ENCODE measurements at regions not wholly inside any gene's neighbourhood (a gene's known extent, or its start where the extent isn't known, plus 50 kb on each side); places are given as distances from the start of the nearest gene placed in this dataset.

DNA sequence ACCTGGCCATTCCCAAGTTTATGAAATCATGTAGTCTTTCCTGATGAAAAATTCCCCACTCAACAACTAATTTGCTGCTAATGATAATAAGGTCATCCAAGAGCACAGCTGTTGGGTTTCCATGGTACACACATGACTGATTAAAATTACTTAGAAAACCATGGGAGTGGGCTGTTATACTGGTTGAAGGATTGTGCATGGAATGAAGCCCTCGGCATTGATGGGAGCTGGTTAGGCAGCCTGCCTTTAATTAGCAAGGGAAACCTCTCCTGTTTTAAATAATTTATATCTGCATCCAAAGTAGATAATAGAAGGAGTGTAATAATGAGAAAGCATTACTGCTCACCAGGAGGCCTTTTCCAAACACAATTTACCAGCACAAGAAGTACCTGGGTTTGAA, 235.1 kb upstream of the CFAP20DC start:
- no peak overlapping the region for H3K27ac ChIP-seq (ENCODE audit: insufficient read depth, low read length, poor library complexity, severe bottlenecking)
- DNase-seq: no peak
- no peaks in the 10 kb centered on the region for H3K9me3 ChIP-seq (ENCODE audit: control insufficient read depth, low read length)
- H3K27me3 ChIP-seq (replicated peaks; ENCODE audit: control insufficient read depth, insufficient read depth, low read length, poor library complexity, severe bottlenecking): no peaks in the 10 kb centered on the region
- H3K4me3 ChIP-seq (ENCODE audit: insufficient read depth, low read depth, low read length, poor library complexity, severe bottlenecking): no peak overlapping the region
- H3K4me1 ChIP-seq (ENCODE audit: control insufficient read depth, insufficient read depth, low read length, poor library complexity, severe bottlenecking): no peaks in the 10 kb centered on the region
- no peaks in the 10 kb centered on the region for H3K36me3 ChIP-seq (ENCODE audit: control insufficient read depth, insufficient read depth, low read length)

- H3K27me3 ChIP-seq (replicated peaks; ENCODE audit: control insufficient read depth, insufficient read depth, low read length, poor library complexity, severe bottlenecking): no peaks in the 10 kb centered on the region
- no peaks in the 10 kb centered on the region for H3K4me1 ChIP-seq (ENCODE audit: control insufficient read depth, insufficient read depth, low read length, poor library complexity, severe bottlenecking)
- H3K36me3 ChIP-seq (ENCODE audit: control insufficient read depth, insufficient read depth, low read length): no peaks in the 10 kb centered on the region
- no peaks in the 10 kb centered on the region for H3K9me3 ChIP-seq (ENCODE audit: control insufficient read depth, low read length)
- no peak overlapping the region for H3K27ac ChIP-seq (ENCODE audit: insufficient read depth, low read length, poor library complexity, severe bottlenecking)
- DNase-seq: no peak
- H3K4me3 ChIP-seq (ENCODE audit: insufficient read depth, low read depth, low read length, poor library complexity, severe bottlenecking): no peak overlapping the region
These were observed 230.3 kb upstream of the CFAP20DC start for GRCh38 chr3:59280113-59280512.

DNA sequence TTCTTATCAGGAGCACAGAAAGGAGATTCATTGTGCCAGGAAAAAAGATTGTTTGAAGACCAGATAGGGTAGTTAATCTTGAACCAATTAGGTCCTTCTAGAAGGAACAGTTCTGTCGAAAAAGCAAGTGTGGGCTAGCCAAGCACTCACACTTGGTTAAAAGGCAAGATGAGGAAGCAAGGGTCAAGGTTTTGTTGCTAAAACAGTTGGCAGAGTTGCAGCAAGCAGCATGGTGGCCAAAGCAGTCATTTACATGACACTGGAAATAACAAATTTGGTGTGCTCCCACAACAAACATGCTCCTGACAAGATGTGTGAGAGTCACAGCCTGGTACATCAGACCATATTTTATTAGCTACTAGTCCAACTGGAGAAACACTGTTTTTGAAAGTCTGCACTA, 228.0 kb upstream of the CFAP20DC start:
- Histone ChIP-seq H3K9me3 (ENCODE audit: control insufficient read depth, low read length) (no peaks in the 10 kb centered on the region), H3K4me1 (ENCODE audit: control insufficient read depth, insufficient read depth, low read length, poor library complexity, severe bottlenecking) (no peaks in the 10 kb centered on the region), H3K36me3 (ENCODE audit: control insufficient read depth, insufficient read depth, low read length) (no peaks in the 10 kb centered on the region), H3K27ac (ENCODE audit: insufficient read depth, low read length, poor library complexity, severe bottlenecking) (no peak overlapping the region), H3K4me3 (ENCODE audit: insufficient read depth, low read depth, low read length, poor library complexity, severe bottlenecking) (no peak overlapping the region), H3K27me3 (replicated peaks; ENCODE audit: control insufficient read depth, insufficient read depth, low read length, poor library complexity, severe bottlenecking) (no peaks in the 10 kb centered on the region)
- DNase-seq: no peak

- Histone ChIP-seq H3K9me3 (ENCODE audit: control insufficient read depth, low read length) (no peaks in the 10 kb centered on the region), H3K27ac (ENCODE audit: insufficient read depth, low read length, poor library complexity, severe bottlenecking) (no peak overlapping the region), H3K4me3 (ENCODE audit: insufficient read depth, low read depth, low read length, poor library complexity, severe bottlenecking) (no peak overlapping the region), H3K4me1 (ENCODE audit: control insufficient read depth, insufficient read depth, low read length, poor library complexity, severe bottlenecking) (no peaks in the 10 kb centered on the region), H3K36me3 (ENCODE audit: control insufficient read depth, insufficient read depth, low read length) (no peaks in the 10 kb centered on the region), H3K27me3 (replicated peaks; ENCODE audit: control insufficient read depth, insufficient read depth, low read length, poor library complexity, severe bottlenecking) (no peaks in the 10 kb centered on the region)
- no peak for DNase-seq
These were observed 227.4 kb upstream of the CFAP20DC start for GRCh38 chr3:59277201-59277600.

DNA sequence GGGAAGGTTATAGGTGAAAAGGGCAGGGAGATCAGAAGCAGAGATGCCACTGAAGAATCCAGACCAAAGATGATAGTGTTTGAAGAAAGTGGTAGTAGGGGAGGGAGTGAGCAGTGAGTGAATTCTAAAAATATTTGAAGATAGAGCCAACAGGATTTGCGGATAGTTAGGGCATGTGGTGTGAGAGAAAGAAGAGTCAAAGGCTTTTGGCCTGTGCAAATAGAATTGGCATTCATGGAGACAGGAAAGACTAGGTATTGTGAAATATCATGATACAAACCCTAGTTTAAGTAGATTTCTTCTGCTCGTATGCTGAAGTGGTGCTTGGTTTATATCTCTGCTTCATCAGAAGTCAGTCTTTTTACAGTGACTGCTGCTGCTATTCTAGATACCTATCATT, 224.2 kb upstream of the CFAP20DC start:
- H3K27me3 ChIP-seq (replicated peaks; ENCODE audit: control insufficient read depth, insufficient read depth, low read length, poor library complexity, severe bottlenecking): no peaks in the 10 kb centered on the region
- DNase-seq: no peak
- H3K36me3 ChIP-seq (ENCODE audit: control insufficient read depth, insufficient read depth, low read length): no peaks in the 10 kb centered on the region
- no peak overlapping the region for H3K27ac ChIP-seq (ENCODE audit: insufficient read depth, low read length, poor library complexity, severe bottlenecking)
- H3K4me1 ChIP-seq (ENCODE audit: control insufficient read depth, insufficient read depth, low read length, poor library complexity, severe bottlenecking): no peaks in the 10 kb centered on the region
- no peak overlapping the region for H3K4me3 ChIP-seq (ENCODE audit: insufficient read depth, low read depth, low read length, poor library complexity, severe bottlenecking)
- H3K9me3 ChIP-seq (ENCODE audit: control insufficient read depth, low read length): no peaks in the 10 kb centered on the region

DNA sequence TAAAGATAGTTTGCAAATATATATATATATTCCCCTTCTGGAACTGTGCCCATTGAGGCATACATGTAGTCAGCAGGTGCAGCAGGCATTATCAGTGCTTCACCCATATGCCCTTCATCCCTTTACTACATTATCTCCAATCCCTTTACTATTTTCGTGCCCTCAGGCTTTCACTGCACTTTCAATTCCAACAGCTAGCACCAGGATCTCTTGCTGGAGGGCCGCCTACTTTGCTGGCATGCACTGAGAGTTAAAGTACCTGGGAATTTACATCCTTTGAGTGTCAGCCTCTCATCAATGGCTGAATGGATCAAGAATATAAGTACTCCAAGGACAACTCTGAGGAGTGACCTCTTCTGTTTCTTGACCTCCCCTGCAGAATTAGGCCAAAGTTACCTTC, 222.1 kb upstream of the CFAP20DC start:
- no peaks in the 10 kb centered on the region for H3K9me3 ChIP-seq (ENCODE audit: control insufficient read depth, low read length)
- H3K36me3 ChIP-seq (ENCODE audit: control insufficient read depth, insufficient read depth, low read length): no peaks in the 10 kb centered on the region
- no peak for DNase-seq
- H3K27ac ChIP-seq (ENCODE audit: insufficient read depth, low read length, poor library complexity, severe bottlenecking): no peak overlapping the region
- no peak overlapping the region for H3K4me3 ChIP-seq (ENCODE audit: insufficient read depth, low read depth, low read length, poor library complexity, severe bottlenecking)
- no peaks in the 10 kb centered on the region for H3K27me3 ChIP-seq (replicated peaks; ENCODE audit: control insufficient read depth, insufficient read depth, low read length, poor library complexity, severe bottlenecking)
- H3K4me1 ChIP-seq (ENCODE audit: control insufficient read depth, insufficient read depth, low read length, poor library complexity, severe bottlenecking): no peaks in the 10 kb centered on the region

DNA sequence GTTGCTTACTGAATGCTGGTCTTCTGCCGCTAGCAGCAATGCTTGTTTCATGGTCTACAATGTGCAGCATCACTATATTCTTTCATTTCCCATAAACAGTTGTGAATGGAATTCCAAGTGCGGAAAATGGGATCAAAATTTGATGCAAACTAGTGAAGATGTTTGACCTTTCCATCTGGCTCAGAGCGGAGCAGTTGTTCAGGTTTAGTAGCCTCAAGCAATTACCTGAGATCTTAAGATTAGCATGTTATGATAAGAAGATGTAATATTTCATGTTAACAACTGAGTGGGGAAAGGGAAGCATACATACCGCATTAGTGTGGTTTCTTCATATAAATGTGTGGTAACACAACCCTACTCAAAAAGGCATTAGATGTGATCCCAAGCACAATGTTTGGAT, 221.1 kb upstream of the CFAP20DC start:
- H3K27ac ChIP-seq (ENCODE audit: insufficient read depth, low read length, poor library complexity, severe bottlenecking): no peak overlapping the region
- no peaks in the 10 kb centered on the region for H3K9me3 ChIP-seq (ENCODE audit: control insufficient read depth, low read length)
- no peaks in the 10 kb centered on the region for H3K27me3 ChIP-seq (replicated peaks; ENCODE audit: control insufficient read depth, insufficient read depth, low read length, poor library complexity, severe bottlenecking)
- no peaks in the 10 kb centered on the region for H3K36me3 ChIP-seq (ENCODE audit: control insufficient read depth, insufficient read depth, low read length)
- no peaks in the 10 kb centered on the region for H3K4me1 ChIP-seq (ENCODE audit: control insufficient read depth, insufficient read depth, low read length, poor library complexity, severe bottlenecking)
- H3K4me3 ChIP-seq (ENCODE audit: insufficient read depth, low read depth, low read length, poor library complexity, severe bottlenecking): no peak overlapping the region
- DNase-seq: no peak

DNA sequence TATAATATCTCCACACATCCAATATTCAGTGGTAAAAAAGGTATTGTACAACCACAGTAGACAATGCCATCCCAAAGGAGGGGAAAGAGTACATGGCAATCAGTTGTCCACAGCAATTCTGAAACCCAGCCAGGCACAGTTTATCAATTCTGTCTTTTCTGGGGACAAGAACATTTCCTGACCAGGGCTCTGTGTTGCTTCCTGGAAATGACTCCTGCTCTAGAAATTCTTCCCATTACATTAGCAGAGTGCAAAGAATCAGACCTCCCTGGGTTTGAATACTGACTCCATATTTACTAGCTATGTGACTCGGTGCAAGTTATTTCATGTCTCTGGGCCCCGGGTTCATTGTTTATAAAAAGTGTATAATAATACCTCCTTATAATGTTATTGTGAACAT, 220.4 kb upstream of the CFAP20DC start:
- Histone ChIP-seq H3K4me1 (ENCODE audit: control insufficient read depth, insufficient read depth, low read length, poor library complexity, severe bottlenecking) (no peaks in the 10 kb centered on the region), H3K27ac (ENCODE audit: insufficient read depth, low read length, poor library complexity, severe bottlenecking) (no peak overlapping the region)
- no peak for DNase-seq

GRCh38 chr3:59268170-59268569, 218.3 kb upstream of the CFAP20DC start:
- Histone ChIP-seq H3K4me3 (ENCODE audit: insufficient read depth, low read depth, low read length, poor library complexity, severe bottlenecking) (no peak overlapping the region), H3K36me3 (ENCODE audit: control insufficient read depth, insufficient read depth, low read length) (no peaks in the 10 kb centered on the region), H3K27ac (ENCODE audit: insufficient read depth, low read length, poor library complexity, severe bottlenecking) (no peak overlapping the region), H3K4me1 (ENCODE audit: control insufficient read depth, insufficient read depth, low read length, poor library complexity, severe bottlenecking) (no peaks in the 10 kb centered on the region), H3K9me3 (ENCODE audit: control insufficient read depth, low read length) (no peaks in the 10 kb centered on the region), H3K27me3 (replicated peaks; ENCODE audit: control insufficient read depth, insufficient read depth, low read length, poor library complexity, severe bottlenecking) (no peaks in the 10 kb centered on the region)
- DNase-seq: no peak

More for the DNA sequence above, 220.4 kb upstream of the CFAP20DC start:
- Histone ChIP-seq H3K36me3 (ENCODE audit: control insufficient read depth, insufficient read depth, low read length) (no peaks in the 10 kb centered on the region), H3K4me3 (ENCODE audit: insufficient read depth, low read depth, low read length, poor library complexity, severe bottlenecking) (no peak overlapping the region), H3K27me3 (replicated peaks; ENCODE audit: control insufficient read depth, insufficient read depth, low read length, poor library complexity, severe bottlenecking) (no peaks in the 10 kb centered on the region), H3K9me3 (ENCODE audit: control insufficient read depth, low read length) (no peaks in the 10 kb centered on the region)

DNA sequence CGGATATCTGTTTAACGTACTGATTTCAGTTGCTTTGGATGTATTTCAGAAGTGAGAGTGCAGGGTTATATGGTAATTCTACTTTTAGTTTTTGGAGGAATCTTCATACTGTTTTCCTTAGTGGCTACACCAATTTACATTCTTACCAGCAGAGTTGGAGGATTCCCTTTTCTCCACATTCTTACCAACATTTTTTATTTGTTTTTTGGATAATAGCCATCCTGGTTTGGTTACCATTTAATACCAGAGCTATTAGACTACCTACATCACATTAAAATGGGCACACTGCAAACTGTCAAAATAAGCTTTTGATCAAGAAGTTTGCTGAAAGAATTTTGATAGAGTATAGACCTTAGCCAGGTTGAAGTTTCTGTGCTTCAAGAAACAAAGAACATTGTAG, 217.2 kb upstream of the CFAP20DC start:
- Histone ChIP-seq H3K9me3 (ENCODE audit: control insufficient read depth, low read length) (no peaks in the 10 kb centered on the region), H3K4me1 (ENCODE audit: control insufficient read depth, insufficient read depth, low read length, poor library complexity, severe bottlenecking) (no peaks in the 10 kb centered on the region), H3K27ac (ENCODE audit: insufficient read depth, low read length, poor library complexity, severe bottlenecking) (no peak overlapping the region), H3K36me3 (ENCODE audit: control insufficient read depth, insufficient read depth, low read length) (no peaks in the 10 kb centered on the region), H3K27me3 (replicated peaks; ENCODE audit: control insufficient read depth, insufficient read depth, low read length, poor library complexity, severe bottlenecking) (no peaks in the 10 kb centered on the region), H3K4me3 (ENCODE audit: insufficient read depth, low read depth, low read length, poor library complexity, severe bottlenecking) (no peak overlapping the region)
- no peak for DNase-seq

DNA sequence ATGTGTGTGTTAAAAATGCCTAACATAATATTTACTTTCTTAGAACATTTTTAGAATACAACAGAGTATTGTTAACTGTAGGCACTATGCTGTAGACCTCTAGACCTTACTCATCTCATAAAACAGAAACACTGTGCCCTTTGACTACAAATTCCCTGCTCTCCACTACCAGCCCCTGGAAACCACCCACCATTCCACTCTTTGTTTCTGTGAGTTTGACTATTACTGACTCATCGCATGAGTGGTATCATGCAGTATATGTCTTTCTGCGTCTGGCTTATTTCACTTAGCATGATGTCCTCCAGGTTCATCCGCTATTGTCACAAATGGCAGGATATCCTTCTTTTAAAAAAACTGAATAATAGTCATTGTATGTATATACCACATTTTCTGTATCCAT, 216.7 kb upstream of the CFAP20DC start:
- Histone ChIP-seq H3K36me3 (ENCODE audit: control insufficient read depth, insufficient read depth, low read length) (no peaks in the 10 kb centered on the region), H3K4me1 (ENCODE audit: control insufficient read depth, insufficient read depth, low read length, poor library complexity, severe bottlenecking) (no peaks in the 10 kb centered on the region), H3K4me3 (ENCODE audit: insufficient read depth, low read depth, low read length, poor library complexity, severe bottlenecking) (no peak overlapping the region), H3K9me3 (ENCODE audit: control insufficient read depth, low read length) (no peaks in the 10 kb centered on the region), H3K27ac (ENCODE audit: insufficient read depth, low read length, poor library complexity, severe bottlenecking) (no peak overlapping the region), H3K27me3 (replicated peaks; ENCODE audit: control insufficient read depth, insufficient read depth, low read length, poor library complexity, severe bottlenecking) (no peaks in the 10 kb centered on the region)
- no peak for DNase-seq
